ELR (cell line): ENCODE measurements at regions not wholly inside any gene's neighbourhood (a gene's known extent, or its start where the extent isn't known, plus 50 kb on each side); places are given as distances from the start of the nearest gene placed in this dataset.

ENCODE experiments used
- DNase-seq: peaks from one replicate; pipeline ENCODE4 v3.0.0-alpha.2; 2015; ENCODE audit warnings: low read depth

DNA sequence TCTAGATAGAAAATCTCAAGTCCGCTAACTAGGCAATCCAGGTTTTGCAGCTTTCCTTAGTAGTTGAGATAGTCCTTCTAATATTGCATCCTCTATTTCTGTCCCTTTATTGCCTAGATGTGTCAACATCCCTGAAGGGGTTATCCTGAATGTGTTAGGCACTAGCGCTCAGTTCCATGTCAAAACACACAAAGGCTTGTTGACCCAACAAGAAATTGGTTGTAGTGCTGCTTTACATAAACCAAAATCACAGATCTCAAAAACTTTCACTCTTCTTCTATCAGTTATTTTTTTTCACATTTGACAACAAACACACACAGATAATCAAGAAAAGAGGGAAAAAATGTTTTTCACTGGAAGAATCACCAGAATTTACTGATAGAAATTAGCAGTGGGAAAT lies 51.4 kb upstream of the SOX2 start:
- no peak for DNase-seq

DNA sequence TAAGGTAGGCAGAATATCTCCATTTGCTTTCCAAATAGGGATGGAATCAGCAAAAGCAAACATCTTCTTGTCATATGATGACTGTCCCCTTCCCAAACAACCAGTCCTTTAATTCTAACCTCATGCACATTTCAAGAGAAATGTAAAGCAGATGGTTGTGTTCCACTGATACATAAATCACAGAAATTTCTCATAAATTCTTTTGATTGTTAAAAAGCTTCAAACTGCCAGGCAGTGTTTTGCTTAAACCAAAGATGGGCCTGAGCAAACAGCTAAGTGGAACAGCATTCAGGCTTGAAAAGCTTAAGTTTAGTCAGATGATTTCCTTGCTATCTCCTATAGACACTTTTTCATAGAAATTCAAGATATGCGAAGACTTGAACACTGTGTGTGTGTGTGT lies 74.3 kb upstream of the SOX2 start:
- DNase-seq = no peak

DNA sequence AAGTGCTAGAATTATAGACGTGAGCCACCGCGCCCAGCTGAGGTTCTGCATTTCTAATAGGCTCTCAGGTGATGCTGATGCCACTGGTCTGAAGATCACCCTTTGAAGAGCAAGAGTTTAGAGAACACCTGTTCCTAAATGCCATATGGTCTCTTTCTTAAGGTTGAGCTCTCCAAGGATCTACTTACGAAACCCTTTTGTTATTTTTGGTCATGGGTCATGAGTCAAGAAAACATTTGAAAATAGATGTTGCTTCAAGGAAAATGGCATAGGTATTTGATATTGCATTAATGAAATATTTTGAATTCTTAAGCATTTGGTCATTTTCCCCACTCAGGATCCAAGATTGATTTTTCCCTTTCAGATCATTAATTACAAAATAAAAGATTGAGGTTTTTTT lies 74.7 kb upstream of the SOX2 start:
- DNase-seq = no peak

DNA sequence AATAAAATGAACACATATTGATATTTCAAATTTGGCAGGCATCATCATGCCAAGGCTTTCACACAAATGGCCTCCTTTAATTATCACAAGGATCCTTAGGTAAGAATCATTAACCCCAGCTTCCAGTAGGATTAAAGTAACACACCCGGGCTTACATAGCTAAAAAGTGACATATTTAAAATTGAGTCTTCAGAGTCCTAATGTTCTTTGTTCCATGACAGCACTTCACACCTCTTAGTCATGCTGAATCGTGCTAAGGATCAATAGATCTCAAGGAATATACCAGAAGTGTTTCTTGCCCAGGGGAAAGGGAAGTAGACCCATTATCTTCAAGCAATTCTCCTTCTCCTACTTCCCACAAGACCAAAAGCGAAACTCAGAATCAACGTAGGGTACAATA lies 76.6 kb upstream of the SOX2 start:
- DNase-seq = no peak

DNA sequence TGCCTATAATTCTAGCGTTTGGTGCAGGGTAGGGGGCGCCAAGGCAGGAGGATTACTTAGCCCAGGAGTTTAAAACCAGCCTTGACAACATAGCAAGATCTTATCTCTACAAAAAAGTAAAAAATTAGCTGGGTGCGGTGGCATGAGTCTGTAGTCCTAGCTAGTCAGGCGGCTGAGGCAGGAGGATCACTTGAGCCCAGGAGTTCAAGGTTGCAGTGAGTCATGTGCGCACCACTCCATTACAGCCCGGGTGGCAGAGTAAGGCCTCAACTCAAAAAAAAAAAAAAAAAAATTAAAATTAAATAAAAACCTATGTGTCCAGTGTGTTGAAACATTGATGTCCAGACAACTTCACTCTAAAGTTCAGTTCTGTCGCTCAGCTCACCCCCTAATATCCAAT lies 78.2 kb upstream of the SOX2 start:
- no peak for DNase-seq

DNA sequence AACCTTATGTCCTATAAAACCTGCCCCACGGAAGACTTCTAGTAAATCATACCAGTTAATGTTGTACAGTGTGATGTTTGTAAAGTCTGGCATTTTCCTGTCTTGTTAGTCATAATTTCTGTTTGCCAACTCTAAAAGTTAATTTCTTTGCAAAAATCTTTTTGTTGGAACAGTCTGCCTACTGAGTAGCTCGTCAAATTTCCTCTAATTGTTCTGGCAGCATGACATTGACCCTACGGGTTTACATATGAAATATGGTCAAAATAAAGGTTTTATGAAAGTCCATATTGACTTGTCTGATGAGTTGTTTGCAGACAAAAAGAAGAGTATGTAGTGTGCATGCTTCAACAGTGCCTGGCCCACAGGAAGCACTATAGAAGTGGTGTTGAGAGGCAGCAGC lies 79.8 kb upstream of the SOX2 start:
- no peak for DNase-seq

DNA sequence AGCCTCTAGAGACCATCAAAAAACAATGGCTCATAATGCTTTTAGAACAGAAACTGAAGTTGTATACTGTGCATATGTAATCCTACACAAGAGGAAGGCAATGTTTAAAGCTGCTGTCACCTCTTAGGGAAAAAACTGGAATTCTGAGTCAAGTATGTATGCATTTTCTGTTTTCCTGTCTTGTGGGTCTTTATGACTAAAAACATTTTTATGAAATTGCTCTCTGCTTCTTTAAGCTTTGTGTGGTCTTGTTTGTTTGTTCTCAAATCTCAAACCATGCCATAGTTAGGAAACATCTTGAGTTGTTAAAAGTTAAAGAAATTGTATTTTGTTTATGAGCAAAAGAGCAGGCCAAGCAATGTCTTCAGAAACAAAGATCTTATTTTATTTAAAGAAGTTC lies 80.9 kb upstream of the SOX2 start:
- no peak for DNase-seq

DNA sequence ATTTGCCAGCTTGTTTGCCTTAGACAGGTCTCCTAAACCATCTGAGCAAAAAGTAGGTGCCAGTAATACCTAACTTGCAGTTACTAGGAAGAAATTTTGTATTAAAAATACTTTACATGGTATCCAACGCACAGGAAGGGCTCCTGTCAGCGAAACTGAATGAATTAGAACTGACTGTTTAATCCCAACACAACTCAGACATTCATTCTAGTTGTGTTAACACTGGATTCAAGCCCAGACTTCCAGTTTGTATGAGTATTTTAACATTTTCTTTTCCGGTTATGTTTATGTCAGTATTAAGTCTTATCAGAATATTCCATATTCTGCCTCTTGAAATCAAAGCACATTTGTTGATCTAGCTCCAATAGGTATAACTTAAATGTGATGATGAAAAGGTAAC lies 82.0 kb upstream of the SOX2 start:
- no peak for DNase-seq

DNA sequence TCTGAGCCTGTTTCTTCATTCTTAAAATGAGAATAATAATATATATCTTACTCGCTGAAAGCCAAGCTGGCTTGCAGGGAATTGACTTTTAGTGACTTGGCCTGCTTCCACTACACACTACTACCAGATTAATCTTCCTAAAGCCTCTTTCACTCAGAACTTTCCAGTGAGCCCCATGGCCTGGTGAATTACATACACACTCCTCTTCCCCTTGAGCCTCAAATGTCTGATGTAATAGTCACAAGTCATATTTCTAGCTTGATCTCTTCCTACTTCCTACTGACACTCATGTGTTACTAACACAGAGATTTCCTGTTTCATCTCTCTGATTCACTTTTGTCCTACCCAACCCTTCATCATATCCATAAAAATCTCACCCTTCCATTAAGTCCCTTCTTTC lies 82.7 kb upstream of the SOX2 start:
- DNase-seq = peak; percentile 36

DNA sequence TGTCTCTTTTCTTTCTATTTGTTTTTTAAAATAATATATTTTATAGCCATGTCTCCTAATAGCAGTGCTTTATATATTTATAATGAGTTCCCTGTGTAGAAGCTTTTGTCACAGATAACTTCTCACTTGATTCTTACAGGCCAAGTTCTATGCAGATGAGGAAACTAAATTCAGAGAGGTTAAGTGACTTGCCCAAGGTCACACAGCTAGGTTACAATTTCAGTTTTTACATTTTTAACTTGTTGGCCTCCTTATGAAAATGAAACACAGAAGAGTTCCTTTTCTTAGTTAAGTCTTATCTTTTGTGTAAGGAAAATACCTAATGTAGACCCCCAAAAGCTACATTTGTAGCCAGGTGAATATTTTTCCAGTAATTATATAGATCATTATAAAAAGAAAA lies 83.3 kb upstream of the SOX2 start:
- DNase-seq = no peak

DNA sequence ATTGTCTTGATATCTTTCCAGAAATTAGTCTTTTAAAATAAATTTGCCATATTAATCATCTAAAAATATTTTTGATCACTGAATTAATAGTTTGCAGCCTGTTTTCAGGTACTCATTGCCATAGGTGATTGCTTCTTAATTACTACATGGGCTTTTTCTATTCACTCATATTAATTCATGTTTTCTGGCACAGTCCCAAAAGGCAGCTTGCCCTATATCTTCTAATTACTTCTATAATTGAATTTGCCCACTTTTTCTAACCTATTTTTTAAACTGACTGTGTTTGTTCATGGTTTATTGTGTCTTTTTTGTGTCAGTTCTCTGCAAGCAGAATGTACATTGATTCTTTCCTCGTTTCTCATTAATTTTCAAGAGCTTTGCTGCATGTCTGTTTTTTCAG lies 85.7 kb upstream of the SOX2 start:
- no peak for DNase-seq

DNA sequence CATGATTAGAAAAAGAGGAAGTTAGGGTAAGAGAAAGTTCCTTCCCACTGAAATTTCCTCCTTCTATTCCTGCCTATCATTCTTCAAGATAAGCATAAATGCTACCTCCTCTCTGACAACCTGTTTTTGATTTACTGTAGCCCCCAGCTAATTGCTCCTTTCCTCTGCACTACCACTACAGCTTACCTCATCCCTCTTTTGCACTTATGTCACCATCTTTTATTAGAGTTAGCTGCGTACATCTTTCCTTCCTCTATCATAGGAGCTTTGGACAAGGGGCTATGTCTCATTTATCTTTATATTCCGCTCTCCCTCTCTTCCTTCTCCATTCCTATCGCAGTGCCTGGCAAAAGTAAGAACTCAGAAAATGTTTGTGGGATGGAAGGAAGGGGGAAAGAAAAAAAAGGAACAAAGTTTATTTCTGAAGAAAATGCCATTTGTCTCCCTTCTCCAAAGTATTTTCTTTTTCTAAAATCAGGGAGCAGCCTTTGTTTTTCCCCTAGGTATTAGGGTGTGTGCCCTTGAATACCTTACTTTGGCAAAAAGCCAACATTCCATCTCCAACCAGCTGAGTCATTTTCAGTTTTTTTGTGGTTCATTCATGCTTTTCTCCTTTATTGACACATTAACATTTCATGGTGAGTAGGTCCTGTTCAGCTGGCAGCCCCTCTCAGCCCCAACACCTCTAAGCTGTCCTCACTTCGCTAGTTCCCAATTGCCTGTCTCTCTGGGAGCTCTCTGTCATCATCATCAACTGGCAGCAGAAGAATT lies 87.6 kb upstream of the SOX2 start:
- peak; percentile 21 for DNase-seq

DNA sequence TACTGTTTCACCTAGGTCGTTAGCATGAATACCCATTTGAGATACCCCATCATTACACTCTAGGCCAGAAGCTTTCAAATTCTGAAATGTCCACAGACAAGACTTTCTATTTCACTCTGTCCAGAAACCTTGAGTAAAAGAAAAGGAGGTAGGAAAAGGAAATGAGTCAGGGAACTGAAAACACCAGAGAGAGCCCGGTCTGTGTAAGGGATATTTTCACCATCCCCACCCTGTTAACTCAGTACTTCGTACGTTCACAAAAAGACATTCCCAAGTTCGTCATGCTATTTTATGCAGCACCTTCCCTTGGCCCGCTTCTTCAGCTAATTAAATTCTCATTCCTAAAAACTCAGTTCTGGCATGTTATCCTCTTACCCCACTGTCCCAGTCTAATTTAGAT lies 89.4 kb upstream of the SOX2 start:
- peak; percentile 19 for DNase-seq

DNA sequence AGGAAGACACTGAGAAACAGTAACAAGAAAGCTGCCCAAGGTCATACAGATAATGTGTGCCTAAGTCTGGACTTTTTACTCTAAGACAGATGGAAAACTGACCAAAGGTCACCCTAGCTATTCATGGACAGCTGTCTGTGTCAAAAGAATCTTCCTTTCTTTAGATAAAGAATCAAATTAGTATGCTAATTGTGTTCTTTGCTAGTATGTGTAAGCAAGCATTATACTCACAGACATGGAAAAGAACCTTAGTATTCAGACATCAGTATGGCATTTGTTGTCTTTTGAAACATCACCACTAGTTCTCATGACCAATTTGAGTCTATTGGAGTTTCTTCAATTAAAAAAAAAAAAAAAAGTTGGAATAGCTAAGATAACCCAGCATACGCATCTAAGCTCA lies 91.8 kb upstream of the SOX2 start:
- DNase-seq = no peak

DNA sequence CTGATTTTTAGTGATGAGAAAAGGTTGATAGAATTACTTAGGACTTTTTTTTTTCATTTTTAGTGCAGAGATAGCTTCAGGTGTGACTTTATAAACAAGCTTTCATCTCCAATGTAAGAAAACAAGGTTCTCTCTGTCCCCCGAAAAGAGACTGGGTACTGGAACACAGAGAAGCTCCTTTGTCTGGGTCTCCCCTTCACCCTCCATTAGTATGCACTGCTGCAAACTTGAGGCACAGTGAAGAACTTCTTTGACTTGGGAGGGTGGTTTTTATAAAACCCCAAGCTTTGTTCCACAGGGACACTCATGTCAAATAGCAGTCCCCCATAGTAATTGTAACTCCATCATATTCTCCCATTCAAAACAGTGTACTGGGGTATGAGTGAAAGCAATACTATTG lies 93.5 kb upstream of the SOX2 start:
- no peak for DNase-seq

DNA sequence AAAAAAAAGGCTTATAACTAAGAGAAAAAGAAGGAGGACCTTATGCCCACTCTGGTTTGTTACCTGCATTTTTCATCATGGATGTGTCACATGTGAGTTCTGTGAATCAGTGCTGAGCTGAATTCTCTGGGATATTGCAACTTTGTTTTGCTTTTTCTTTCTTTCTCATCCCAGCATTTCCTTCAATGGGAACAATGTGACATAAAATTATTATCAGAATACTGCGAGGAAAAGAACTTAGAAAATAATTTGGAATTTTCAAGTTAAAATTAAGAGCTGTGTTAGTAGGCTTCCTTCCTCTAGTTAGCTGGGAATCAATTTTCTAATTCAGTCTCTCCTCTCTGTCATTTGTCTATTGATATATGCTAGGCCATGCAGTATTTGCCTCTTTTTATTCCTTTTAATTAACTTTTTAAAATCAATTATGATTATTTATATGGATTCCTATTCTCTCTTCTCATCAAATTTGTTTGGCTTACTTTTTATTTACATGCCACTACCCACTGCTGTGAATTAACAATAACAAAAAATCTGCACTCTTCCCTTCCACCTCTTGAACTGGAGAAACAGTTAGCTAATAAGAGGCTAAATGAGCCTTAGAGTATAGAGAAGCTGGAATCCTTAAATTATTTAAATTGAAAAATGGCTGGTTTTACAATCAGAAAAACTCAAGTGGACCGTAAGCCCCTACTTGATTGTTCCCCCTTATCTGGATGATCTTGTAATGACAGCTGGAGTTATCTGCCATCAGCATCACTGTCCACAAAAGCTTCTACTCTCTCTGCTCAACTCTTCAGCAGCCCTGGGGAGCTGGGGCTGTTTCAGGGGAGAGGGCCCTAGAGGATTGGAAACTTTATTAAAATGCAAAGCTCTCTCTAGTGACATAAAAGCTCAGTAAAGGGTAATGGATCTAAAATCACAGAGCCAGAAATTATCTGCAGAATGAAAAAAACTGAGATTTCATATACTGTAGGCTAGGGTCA lies 95.3 kb upstream of the SOX2 start:
- no peak for DNase-seq

DNA sequence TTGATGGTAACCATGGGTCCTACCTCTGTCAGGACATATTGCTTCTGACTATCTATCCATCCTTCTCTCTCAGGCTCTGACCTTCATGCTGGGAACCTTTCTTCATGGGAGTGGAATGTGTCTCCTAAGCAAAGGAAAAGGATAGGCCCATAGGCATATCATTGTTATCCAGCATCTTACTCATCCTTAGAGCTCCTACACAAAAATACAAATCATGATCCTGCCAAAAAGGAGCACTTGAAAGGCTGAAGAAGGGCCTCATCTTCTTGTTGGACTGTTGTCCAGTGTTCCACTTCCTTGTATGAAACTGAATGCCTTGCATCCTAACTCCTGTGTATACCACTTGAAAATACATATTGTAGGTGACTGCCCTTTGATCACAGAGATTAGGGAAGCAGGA lies 96.1 kb upstream of the SOX2 start:
- no peak for DNase-seq

DNA sequence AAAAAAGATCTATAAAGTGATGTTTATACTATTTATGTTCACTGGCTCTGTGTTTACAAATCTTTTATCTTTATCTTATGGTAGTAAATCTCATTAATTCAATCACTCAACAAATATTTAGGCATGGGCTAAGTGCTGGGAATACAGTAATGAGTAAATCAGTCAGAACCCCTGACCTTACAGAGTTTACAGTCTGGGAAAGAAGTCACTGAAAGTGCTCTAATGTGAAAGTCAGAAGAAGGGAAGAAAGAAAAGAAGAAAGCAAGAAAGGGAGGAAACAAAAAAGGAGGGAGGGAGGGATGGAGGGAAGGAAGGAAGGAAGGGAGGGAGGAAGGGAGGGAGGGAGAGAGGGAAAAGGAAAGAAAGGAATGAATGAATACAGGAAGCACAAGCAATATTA lies 96.8 kb upstream of the SOX2 start:
- DNase-seq = no peak

DNA sequence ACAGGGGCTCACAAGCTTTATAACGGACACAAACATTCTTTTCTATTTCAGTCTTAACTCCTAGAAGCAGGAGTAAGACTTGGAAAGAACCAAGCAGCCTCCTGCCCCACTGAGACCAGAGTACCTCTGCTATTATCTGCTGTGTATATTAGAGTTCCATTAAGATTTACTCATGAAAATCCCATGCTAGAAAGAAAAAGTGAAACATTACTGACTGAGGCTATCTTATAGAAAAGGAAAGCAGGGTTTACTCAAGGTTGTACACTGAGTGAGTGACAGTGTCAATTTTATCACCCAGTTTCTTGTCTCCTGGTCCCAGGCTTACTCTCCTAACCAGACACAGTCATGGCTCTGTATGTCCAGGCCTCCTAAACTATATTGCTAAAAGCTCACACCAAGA lies 97.9 kb upstream of the SOX2 start:
- no peak for DNase-seq

DNA sequence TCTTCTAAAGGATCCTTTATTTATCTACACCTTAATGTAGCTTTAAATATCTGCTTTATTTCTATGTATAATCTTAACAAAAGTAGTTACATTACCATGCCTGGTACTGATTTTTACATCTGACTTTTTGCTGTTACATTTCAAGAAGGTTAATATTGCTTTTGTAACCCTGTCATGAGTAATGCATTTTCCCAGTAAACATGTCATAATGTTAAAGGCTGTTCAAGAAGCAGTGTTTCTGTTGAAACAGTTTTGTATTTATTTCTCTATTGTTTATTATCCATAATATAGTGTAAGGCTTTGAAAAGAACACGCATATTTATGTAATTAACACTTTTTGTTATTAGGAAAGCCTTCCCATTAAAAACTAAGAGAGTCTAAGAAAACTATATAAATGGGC lies 98.5 kb upstream of the SOX2 start:
- no peak for DNase-seq

DNA sequence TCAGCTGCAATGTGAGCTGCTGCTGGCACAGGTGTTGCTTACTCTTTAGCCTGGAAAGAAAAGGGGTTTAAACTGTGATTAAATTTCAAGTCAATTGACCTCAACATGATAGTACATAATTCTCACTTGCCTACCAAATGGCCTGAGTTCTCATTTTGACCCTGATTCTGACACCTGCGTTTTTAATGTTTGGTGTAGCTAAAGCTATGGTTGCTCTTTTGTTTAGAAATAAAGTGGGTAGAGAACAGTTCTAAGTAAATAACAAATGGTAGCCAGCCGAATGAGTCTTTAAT lies 100.8 kb upstream of the SOX2 start:
- DNase-seq = no peak

DNA sequence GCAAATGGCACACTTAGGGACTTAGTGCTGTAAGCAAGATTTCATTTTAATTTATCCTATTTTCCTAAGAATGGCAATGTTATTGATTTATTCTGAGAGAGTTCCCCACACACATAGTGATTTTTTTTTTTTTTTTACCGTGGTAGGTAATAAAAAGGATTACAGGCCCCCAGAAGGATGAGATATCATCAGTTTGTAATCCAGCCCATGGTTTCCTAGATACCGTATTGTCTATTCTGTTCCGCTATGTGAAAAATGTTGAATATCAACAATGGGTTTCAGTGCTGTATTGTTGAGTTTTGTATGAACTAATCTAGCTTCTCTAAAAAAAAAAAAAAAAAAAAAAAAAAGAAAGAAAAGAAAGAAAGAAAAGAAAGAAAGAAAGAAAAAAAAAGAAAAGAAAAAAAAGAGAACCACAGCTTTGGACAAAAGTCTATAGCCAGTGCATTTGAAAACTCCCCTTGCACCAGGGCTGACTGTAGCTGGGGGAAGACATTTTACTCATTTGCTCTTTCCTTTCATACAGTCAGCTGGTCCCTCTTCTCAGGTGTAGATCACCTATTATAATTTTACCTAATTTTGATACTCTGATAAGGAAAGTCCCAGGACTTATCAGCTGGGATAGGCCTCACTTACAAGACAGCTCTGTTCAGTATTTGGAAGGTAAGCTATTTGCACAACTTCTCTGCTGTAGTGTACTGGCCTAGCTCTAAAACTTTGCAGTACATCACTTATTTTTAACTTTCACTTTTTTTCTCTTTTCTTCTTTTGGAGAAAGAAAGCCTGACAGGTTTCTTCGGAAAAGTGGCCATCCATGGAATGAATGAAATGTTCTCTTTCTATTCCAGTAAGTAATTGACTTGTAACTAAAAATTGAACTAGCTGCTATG lies 101.4 kb upstream of the SOX2 start:
- no peak for DNase-seq
